GM23338 (cell line): ENCODE measurements at regions not wholly inside any gene's neighbourhood (a gene's known extent, or its start where the extent isn't known, plus 50 kb on each side); places are given as distances from the start of the nearest gene placed in this dataset.

Experiments used
- CREB1 ChIP-seq: fragments of 250-450 bp; sonication (Bioruptor Pico); IDR thresholded peaks from 2 replicates; pipeline ENCODE4 v1.5.0; 2020; ENCODE audit warnings: low read depth, mild to moderate bottlenecking, moderate library complexity
- EZH2 ChIP-seq: fragments of 200-600 bp; sonication (generic); IDR thresholded peaks from one replicate; pipeline ENCODE4 v1.8.0; 2017; ENCODE audit warnings: antibody characterized with exemption, mild to moderate bottlenecking, low read depth; ENCODE audit not compliant: unreplicated experiment
- EZH2phosphoT487 ChIP-seq: fragments of 200-600 bp; sonication (generic); IDR thresholded peaks from one replicate; pipeline ENCODE4 v1.8.1; 2018; ENCODE audit warnings: antibody characterized with exemption; ENCODE audit not compliant: unreplicated experiment
- JUNB ChIP-seq: IDR thresholded peaks from one replicate; pipeline ENCODE4 v1.6.1; 2016; ENCODE audit warnings: antibody characterized with exemption; ENCODE audit not compliant: unreplicated experiment
- NANOG ChIP-seq: IDR thresholded peaks from 2 replicates; pipeline ENCODE4 v1.6.1; 2016; ENCODE audit warnings: antibody characterized with exemption, borderline replicate concordance
- POLR2AphosphoS5 ChIP-seq: IDR thresholded peaks from 2 replicates; pipeline ENCODE4 v1.6.1; 2016; ENCODE audit warnings: antibody characterized with exemption, low read depth
- ZNF114 ChIP-seq: fragments of 250-450 bp; sonication (Bioruptor Pico); IDR thresholded peaks from 2 replicates; pipeline ENCODE4 v1.5.0; 2020; ENCODE audit warnings: mild to moderate bottlenecking, moderate library complexity
- ZNF462 ChIP-seq: fragments of 250-450 bp; sonication (Bioruptor Pico); IDR thresholded peaks from 2 replicates; pipeline ENCODE4 v1.5.0; 2020; ENCODE audit warnings: mild to moderate bottlenecking, moderate library complexity
- TF ChIP-seq, protein P1 (sequence below): IDR thresholded peaks from one replicate; pipeline ENCODE4 v1.6.1; 2018; ENCODE audit warnings: antibody characterized with exemption; ENCODE audit not compliant: unreplicated experiment
- TF ChIP-seq, protein P2 (sequence below), 2 experiments: fragments of 200-600 bp in 1 of 2; sonication (generic) in 1 of 2; conservative IDR thresholded peaks; 2 replicates each; pipeline versions ENCODE4 v1.5.1 to v1.6.1; 2016 to 2017; ENCODE audit warnings: antibody characterized with exemption in 2 of 2, low read depth in 2 of 2, mild to moderate bottlenecking in 2 of 2, moderate library complexity in 1 of 2

GRCh38 chr11:134700101-134700640 is 288.1 kb upstream of the B3GAT1 start:
- no peak for TF ChIP-seq ZNF114 (CRISPR knock-in tag)
- TF ChIP-seq, protein P1, sequence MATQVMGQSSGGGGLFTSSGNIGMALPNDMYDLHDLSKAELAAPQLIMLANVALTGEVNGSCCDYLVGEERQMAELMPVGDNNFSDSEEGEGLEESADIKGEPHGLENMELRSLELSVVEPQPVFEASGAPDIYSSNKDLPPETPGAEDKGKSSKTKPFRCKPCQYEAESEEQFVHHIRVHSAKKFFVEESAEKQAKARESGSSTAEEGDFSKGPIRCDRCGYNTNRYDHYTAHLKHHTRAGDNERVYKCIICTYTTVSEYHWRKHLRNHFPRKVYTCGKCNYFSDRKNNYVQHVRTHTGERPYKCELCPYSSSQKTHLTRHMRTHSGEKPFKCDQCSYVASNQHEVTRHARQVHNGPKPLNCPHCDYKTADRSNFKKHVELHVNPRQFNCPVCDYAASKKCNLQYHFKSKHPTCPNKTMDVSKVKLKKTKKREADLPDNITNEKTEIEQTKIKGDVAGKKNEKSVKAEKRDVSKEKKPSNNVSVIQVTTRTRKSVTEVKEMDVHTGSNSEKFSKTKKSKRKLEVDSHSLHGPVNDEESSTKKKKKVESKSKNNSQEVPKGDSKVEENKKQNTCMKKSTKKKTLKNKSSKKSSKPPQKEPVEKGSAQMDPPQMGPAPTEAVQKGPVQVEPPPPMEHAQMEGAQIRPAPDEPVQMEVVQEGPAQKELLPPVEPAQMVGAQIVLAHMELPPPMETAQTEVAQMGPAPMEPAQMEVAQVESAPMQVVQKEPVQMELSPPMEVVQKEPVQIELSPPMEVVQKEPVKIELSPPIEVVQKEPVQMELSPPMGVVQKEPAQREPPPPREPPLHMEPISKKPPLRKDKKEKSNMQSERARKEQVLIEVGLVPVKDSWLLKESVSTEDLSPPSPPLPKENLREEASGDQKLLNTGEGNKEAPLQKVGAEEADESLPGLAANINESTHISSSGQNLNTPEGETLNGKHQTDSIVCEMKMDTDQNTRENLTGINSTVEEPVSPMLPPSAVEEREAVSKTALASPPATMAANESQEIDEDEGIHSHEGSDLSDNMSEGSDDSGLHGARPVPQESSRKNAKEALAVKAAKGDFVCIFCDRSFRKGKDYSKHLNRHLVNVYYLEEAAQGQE, result no peak
- TF ChIP-seq, protein P2, sequence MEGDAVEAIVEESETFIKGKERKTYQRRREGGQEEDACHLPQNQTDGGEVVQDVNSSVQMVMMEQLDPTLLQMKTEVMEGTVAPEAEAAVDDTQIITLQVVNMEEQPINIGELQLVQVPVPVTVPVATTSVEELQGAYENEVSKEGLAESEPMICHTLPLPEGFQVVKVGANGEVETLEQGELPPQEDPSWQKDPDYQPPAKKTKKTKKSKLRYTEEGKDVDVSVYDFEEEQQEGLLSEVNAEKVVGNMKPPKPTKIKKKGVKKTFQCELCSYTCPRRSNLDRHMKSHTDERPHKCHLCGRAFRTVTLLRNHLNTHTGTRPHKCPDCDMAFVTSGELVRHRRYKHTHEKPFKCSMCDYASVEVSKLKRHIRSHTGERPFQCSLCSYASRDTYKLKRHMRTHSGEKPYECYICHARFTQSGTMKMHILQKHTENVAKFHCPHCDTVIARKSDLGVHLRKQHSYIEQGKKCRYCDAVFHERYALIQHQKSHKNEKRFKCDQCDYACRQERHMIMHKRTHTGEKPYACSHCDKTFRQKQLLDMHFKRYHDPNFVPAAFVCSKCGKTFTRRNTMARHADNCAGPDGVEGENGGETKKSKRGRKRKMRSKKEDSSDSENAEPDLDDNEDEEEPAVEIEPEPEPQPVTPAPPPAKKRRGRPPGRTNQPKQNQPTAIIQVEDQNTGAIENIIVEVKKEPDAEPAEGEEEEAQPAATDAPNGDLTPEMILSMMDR (conservative IDR thresholded peaks at IDR 0.05; ENCODE audit: low read depth in 2 of 2), result no peak
- TF ChIP-seq NANOG, result no peak
- no peak for TF ChIP-seq POLR2AphosphoS5
- TF ChIP-seq EZH2, result no peak
- no peak for TF ChIP-seq EZH2phosphoT487
- TF ChIP-seq ZNF462 (CRISPR knock-in tag), result no peak
- TF ChIP-seq CREB1 (CRISPR knock-in tag), result no peak
- TF ChIP-seq JUNB, result no peak
